Prostate gland (tissue), 2 donors: ENCODE measurements at regions not wholly inside any gene's neighbourhood (a gene's known extent, or its start where the extent isn't known, plus 50 kb on each side); places are given as distances from the start of the nearest gene placed in this dataset.

Source experiments
- POLR2A ChIP-seq: fragments of 450-650 bp; IDR thresholded peaks from one replicate; pipeline ENCODE4 v1.6.1; 2016; ENCODE audit warnings: antibody characterized with exemption, mild to moderate bottlenecking
- POLR2AphosphoS5 ChIP-seq: sonication (generic); formaldehyde crosslinking; IDR thresholded peaks from one replicate; pipeline ENCODE4 v1.6.1; 2017; ENCODE audit warnings: antibody characterized with exemption
- TF ChIP-seq, protein P1 (sequence below), 4 experiments: fragments of 200-600 bp in 2 of 4; fragments of 450-650 bp in 2 of 4; sonication (generic) in 2 of 4; IDR thresholded peaks; 1 replicate in 3 of 4; 2 replicates in 1 of 4; pipeline ENCODE4 v1.5.1; 2016 to 2019; ENCODE audit warnings: antibody characterized with exemption in 4 of 4, mild to moderate bottlenecking in 2 of 4, moderate library complexity in 2 of 4

DNA sequence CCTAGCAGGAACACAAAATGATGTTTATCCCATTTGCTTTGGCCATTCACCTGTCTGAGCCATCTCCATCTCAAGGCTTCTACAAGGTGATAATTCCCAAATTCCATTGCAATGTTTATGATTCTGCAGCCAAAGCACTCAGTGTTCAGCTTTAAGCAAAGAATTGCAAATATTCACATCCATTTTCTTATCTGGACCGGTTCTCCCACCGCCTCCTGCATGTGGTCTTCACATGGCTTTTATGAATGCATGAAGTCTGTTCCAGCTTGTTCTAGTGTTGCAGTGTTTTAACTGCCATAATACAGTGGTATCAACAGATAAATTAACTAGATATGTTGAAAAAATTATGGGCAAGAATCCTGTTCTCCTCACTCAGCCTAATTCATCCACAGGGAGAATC lies 443.0 kb upstream of the KLF4 start:
- TF ChIP-seq, protein P1, sequence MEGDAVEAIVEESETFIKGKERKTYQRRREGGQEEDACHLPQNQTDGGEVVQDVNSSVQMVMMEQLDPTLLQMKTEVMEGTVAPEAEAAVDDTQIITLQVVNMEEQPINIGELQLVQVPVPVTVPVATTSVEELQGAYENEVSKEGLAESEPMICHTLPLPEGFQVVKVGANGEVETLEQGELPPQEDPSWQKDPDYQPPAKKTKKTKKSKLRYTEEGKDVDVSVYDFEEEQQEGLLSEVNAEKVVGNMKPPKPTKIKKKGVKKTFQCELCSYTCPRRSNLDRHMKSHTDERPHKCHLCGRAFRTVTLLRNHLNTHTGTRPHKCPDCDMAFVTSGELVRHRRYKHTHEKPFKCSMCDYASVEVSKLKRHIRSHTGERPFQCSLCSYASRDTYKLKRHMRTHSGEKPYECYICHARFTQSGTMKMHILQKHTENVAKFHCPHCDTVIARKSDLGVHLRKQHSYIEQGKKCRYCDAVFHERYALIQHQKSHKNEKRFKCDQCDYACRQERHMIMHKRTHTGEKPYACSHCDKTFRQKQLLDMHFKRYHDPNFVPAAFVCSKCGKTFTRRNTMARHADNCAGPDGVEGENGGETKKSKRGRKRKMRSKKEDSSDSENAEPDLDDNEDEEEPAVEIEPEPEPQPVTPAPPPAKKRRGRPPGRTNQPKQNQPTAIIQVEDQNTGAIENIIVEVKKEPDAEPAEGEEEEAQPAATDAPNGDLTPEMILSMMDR (IDR thresholded peaks at IDR 0.05), result no peak
- TF ChIP-seq POLR2A (no peak), POLR2AphosphoS5 (no peak)
